ENCODE measurements at regions not wholly inside any gene's neighbourhood (a gene's known extent, or its start where the extent isn't known, plus 50 kb on each side); places are given as distances from the start of the nearest gene placed in this dataset.

- no peak overlapping the region for H3K4me3 ChIP-seq (ENCODE audit: low read length in 2 of 2)
- no peaks in the 10 kb centered on the region for H3K9me3 ChIP-seq (ENCODE audit: control insufficient read depth in 2 of 2, low read length in 2 of 2)
- H3K27me3 ChIP-seq (ENCODE audit: control insufficient read depth in 2 of 2, insufficient read depth in 2 of 2, low read length in 2 of 2) = no peaks in the 10 kb centered on the region
- no peaks in the 10 kb centered on the region for H3K4me1 ChIP-seq (ENCODE audit: control insufficient read depth in 2 of 2, insufficient read depth in 2 of 2, low read length in 2 of 2)
- H3K27ac ChIP-seq (ENCODE audit: low read depth in 2 of 2, low read length in 2 of 2) = no peak overlapping the region
- no peak overlapping the region for H3K9ac ChIP-seq (ENCODE audit: low read depth in 1 of 2, low read length in 2 of 2)
- H3K36me3 ChIP-seq (ENCODE audit: control insufficient read depth in 2 of 2, insufficient read depth in 2 of 2, low read length in 2 of 2) = no peaks in the 10 kb centered on the region
Observed at GRCh38 chr11:122523846-122524805, 131.4 kb upstream of the UBASH3B start.

- Histone ChIP-seq H3K27me3 (ENCODE audit: control insufficient read depth in 2 of 2, insufficient read depth in 2 of 2, low read length in 2 of 2) (no peaks in the 10 kb centered on the region), H3K4me3 (ENCODE audit: low read length in 2 of 2) (no peak overlapping the region), H3K27ac (ENCODE audit: low read depth in 2 of 2, low read length in 2 of 2) (no peak overlapping the region), H3K9ac (ENCODE audit: low read depth in 1 of 2, low read length in 2 of 2) (no peak overlapping the region), H3K36me3 (ENCODE audit: control insufficient read depth in 2 of 2, insufficient read depth in 2 of 2, low read length in 2 of 2) (no peaks in the 10 kb centered on the region), H3K9me3 (ENCODE audit: control insufficient read depth in 2 of 2, low read length in 2 of 2) (no peaks in the 10 kb centered on the region), H3K4me1 (ENCODE audit: control insufficient read depth in 2 of 2, insufficient read depth in 2 of 2, low read length in 2 of 2) (no peaks in the 10 kb centered on the region)
Observed at GRCh38 chr11:122521626-122522025, 133.9 kb upstream of the UBASH3B start.

- no peaks in the 10 kb centered on the region for H3K36me3 ChIP-seq (ENCODE audit: control insufficient read depth in 2 of 2, insufficient read depth in 2 of 2, low read length in 2 of 2)
- no peaks in the 10 kb centered on the region for H3K4me1 ChIP-seq (ENCODE audit: control insufficient read depth in 2 of 2, insufficient read depth in 2 of 2, low read length in 2 of 2)
- no peaks in the 10 kb centered on the region for H3K9me3 ChIP-seq (ENCODE audit: control insufficient read depth in 2 of 2, low read length in 2 of 2)
- no peaks in the 10 kb centered on the region for H3K27me3 ChIP-seq (ENCODE audit: control insufficient read depth in 2 of 2, insufficient read depth in 2 of 2, low read length in 2 of 2)
- H3K9ac ChIP-seq (ENCODE audit: low read depth in 1 of 2, low read length in 2 of 2) = no peak overlapping the region
- no peak overlapping the region for H3K4me3 ChIP-seq (ENCODE audit: low read length in 2 of 2)
- H3K27ac ChIP-seq (ENCODE audit: low read depth in 2 of 2, low read length in 2 of 2) = no peak overlapping the region
Observed at GRCh38 chr11:122517403-122518379, 137.8 kb upstream of the UBASH3B start.

GRCh38 chr11:122516686-122517085 lies 138.8 kb upstream of the UBASH3B start:
- Histone ChIP-seq H3K4me1 (ENCODE audit: control insufficient read depth in 2 of 2, insufficient read depth in 2 of 2, low read length in 2 of 2) (no peaks in the 10 kb centered on the region), H3K4me3 (ENCODE audit: low read length in 2 of 2) (no peak overlapping the region), H3K9ac (ENCODE audit: low read depth in 1 of 2, low read length in 2 of 2) (no peak overlapping the region), H3K27ac (ENCODE audit: low read depth in 2 of 2, low read length in 2 of 2) (no peak overlapping the region), H3K9me3 (ENCODE audit: control insufficient read depth in 2 of 2, low read length in 2 of 2) (no peaks in the 10 kb centered on the region), H3K27me3 (ENCODE audit: control insufficient read depth in 2 of 2, insufficient read depth in 2 of 2, low read length in 2 of 2) (no peaks in the 10 kb centered on the region), H3K36me3 (ENCODE audit: control insufficient read depth in 2 of 2, insufficient read depth in 2 of 2, low read length in 2 of 2) (no peaks in the 10 kb centered on the region)

- Histone ChIP-seq H3K4me1 (ENCODE audit: control insufficient read depth in 2 of 2, insufficient read depth in 2 of 2, low read length in 2 of 2) (no peaks in the 10 kb centered on the region), H3K36me3 (ENCODE audit: control insufficient read depth in 2 of 2, insufficient read depth in 2 of 2, low read length in 2 of 2) (no peaks in the 10 kb centered on the region), H3K27ac (ENCODE audit: low read depth in 2 of 2, low read length in 2 of 2) (no peak overlapping the region), H3K9me3 (ENCODE audit: control insufficient read depth in 2 of 2, low read length in 2 of 2) (no peaks in the 10 kb centered on the region), H3K4me3 (ENCODE audit: low read length in 2 of 2) (no peak overlapping the region), H3K27me3 (ENCODE audit: control insufficient read depth in 2 of 2, insufficient read depth in 2 of 2, low read length in 2 of 2) (no peaks in the 10 kb centered on the region), H3K9ac (ENCODE audit: low read depth in 1 of 2, low read length in 2 of 2) (no peak overlapping the region)
Observed at GRCh38 chr11:122513997-122514396, 141.5 kb upstream of the UBASH3B start.

- Histone ChIP-seq H3K27ac (ENCODE audit: low read depth in 2 of 2, low read length in 2 of 2) (no peak overlapping the region), H3K4me1 (ENCODE audit: control insufficient read depth in 2 of 2, insufficient read depth in 2 of 2, low read length in 2 of 2) (no peaks in the 10 kb centered on the region), H3K9ac (ENCODE audit: low read depth in 1 of 2, low read length in 2 of 2) (no peak overlapping the region), H3K27me3 (ENCODE audit: control insufficient read depth in 2 of 2, insufficient read depth in 2 of 2, low read length in 2 of 2) (no peaks in the 10 kb centered on the region), H3K9me3 (ENCODE audit: control insufficient read depth in 2 of 2, low read length in 2 of 2) (no peaks in the 10 kb centered on the region), H3K36me3 (ENCODE audit: control insufficient read depth in 2 of 2, insufficient read depth in 2 of 2, low read length in 2 of 2) (no peaks in the 10 kb centered on the region), H3K4me3 (ENCODE audit: low read length in 2 of 2) (no peak overlapping the region)
Observed at GRCh38 chr11:122513328-122513727, 142.2 kb upstream of the UBASH3B start.

- Histone ChIP-seq H3K27ac (ENCODE audit: low read depth in 2 of 2, low read length in 2 of 2) (no peak overlapping the region), H3K27me3 (ENCODE audit: control insufficient read depth in 2 of 2, insufficient read depth in 2 of 2, low read length in 2 of 2) (no peaks in the 10 kb centered on the region), H3K9ac (ENCODE audit: low read depth in 1 of 2, low read length in 2 of 2) (no peak overlapping the region), H3K36me3 (ENCODE audit: control insufficient read depth in 2 of 2, insufficient read depth in 2 of 2, low read length in 2 of 2) (no peaks in the 10 kb centered on the region), H3K9me3 (ENCODE audit: control insufficient read depth in 2 of 2, low read length in 2 of 2) (no peaks in the 10 kb centered on the region), H3K4me1 (ENCODE audit: control insufficient read depth in 2 of 2, insufficient read depth in 2 of 2, low read length in 2 of 2) (no peaks in the 10 kb centered on the region), H3K4me3 (ENCODE audit: low read length in 2 of 2) (no peak overlapping the region)
Observed at GRCh38 chr11:122512688-122513087, 142.8 kb upstream of the UBASH3B start.

GRCh38 chr11:122509899-122510298 lies 145.6 kb upstream of the UBASH3B start:
- no peaks in the 10 kb centered on the region for H3K36me3 ChIP-seq (ENCODE audit: control insufficient read depth in 2 of 2, insufficient read depth in 2 of 2, low read length in 2 of 2)
- H3K4me1 ChIP-seq (ENCODE audit: control insufficient read depth in 2 of 2, insufficient read depth in 2 of 2, low read length in 2 of 2) = no peaks in the 10 kb centered on the region
- no peaks in the 10 kb centered on the region for H3K9me3 ChIP-seq (ENCODE audit: control insufficient read depth in 2 of 2, low read length in 2 of 2)
- H3K9ac ChIP-seq (ENCODE audit: low read depth in 1 of 2, low read length in 2 of 2) = no peak overlapping the region
- no peak overlapping the region for H3K27ac ChIP-seq (ENCODE audit: low read depth in 2 of 2, low read length in 2 of 2)
- no peaks in the 10 kb centered on the region for H3K27me3 ChIP-seq (ENCODE audit: control insufficient read depth in 2 of 2, insufficient read depth in 2 of 2, low read length in 2 of 2)
- no peak overlapping the region for H3K4me3 ChIP-seq (ENCODE audit: low read length in 2 of 2)

GRCh38 chr11:122509091-122509490 lies 146.4 kb upstream of the UBASH3B start:
- no peak overlapping the region for H3K27ac ChIP-seq (ENCODE audit: low read depth in 2 of 2, low read length in 2 of 2)
- H3K4me1 ChIP-seq (ENCODE audit: control insufficient read depth in 2 of 2, insufficient read depth in 2 of 2, low read length in 2 of 2) = no peaks in the 10 kb centered on the region
- no peaks in the 10 kb centered on the region for H3K36me3 ChIP-seq (ENCODE audit: control insufficient read depth in 2 of 2, insufficient read depth in 2 of 2, low read length in 2 of 2)
- no peak overlapping the region for H3K9ac ChIP-seq (ENCODE audit: low read depth in 1 of 2, low read length in 2 of 2)
- H3K4me3 ChIP-seq (ENCODE audit: low read length in 2 of 2) = no peak overlapping the region
- no peaks in the 10 kb centered on the region for H3K9me3 ChIP-seq (ENCODE audit: control insufficient read depth in 2 of 2, low read length in 2 of 2)
- no peaks in the 10 kb centered on the region for H3K27me3 ChIP-seq (ENCODE audit: control insufficient read depth in 2 of 2, insufficient read depth in 2 of 2, low read length in 2 of 2)

All from mucosa of rectum (tissue), 2 donors.